Urinary bladder (tissue), 3 donors: ENCODE measurements at regions not wholly inside any gene's neighbourhood (a gene's known extent, or its start where the extent isn't known, plus 50 kb on each side); places are given as distances from the start of the nearest gene placed in this dataset.
"Not testable (repeated sequence)": the region's sequence is repeated elsewhere in the genome, so short reads cannot be mapped to it uniquely, and the experiment has no call there.

Experiments
- DNase-seq: peaks from one replicate; pipeline ENCODE4 v3.0.0-alpha.2; 2015; ENCODE audit errors: extremely low spot score
- H3K27ac ChIP-seq: one replicate; pipeline ENCODE4 v1.5.1; 2013; ENCODE audit warnings: low read depth, mild to moderate bottlenecking, moderate library complexity
- H3K36me3 ChIP-seq: one replicate; pipeline ENCODE4 v1.6.1; 2013; ENCODE audit warnings: mild to moderate bottlenecking, moderate library complexity; ENCODE audit not compliant: insufficient read depth
- H3K4me1 ChIP-seq: one replicate; pipeline ENCODE4 v1.6.1; 2013; ENCODE audit warnings: mild to moderate bottlenecking, moderate library complexity; ENCODE audit not compliant: insufficient read depth
- H3K4me3 ChIP-seq: one replicate; pipeline ENCODE4 v1.5.1; 2013; ENCODE audit warnings: low read depth, low read length
- WGBS: extraction: QIAGEN DNeasy Blood & Tissue Kit; methylation state at CpG from one replicate; pipeline ENCODE4 v1.1.7; 2013; 5-methylcytosine and 5-hydroxymethylcytosine counted together
- donor health status: healthy with polysubstance abuse.
- donor health status: healthy.

DNA sequence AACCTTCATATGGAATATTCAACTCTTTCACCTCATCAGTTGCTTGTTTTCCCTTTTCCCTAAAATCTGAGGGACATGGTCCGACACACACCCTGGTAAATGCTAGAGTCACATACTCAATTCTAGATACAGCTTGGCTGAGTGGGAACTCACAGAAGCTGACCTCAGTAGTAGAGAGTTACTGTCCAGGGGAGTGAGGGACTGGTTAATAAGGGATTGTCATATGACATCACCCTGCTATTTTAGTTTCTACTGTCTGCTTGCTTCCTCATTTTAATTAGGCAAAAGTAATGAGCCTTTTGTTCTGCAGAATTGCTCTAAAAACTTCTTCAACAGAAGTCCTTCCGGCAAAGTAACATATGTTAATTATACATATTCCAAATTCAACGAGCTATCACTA is 244.5 kb downstream of the ZIC4 start:
- no peaks in the 10 kb centered on the region for H3K4me1 ChIP-seq
- WGBS = 62% methylated on average over 3 of the region's 3 CpGs
- H3K4me3 ChIP-seq = no peak overlapping the region
- H3K27ac ChIP-seq = no peak overlapping the region
- no peaks in the 10 kb centered on the region for H3K36me3 ChIP-seq
- DNase-seq = no peak

- no peak for DNase-seq
- Histone ChIP-seq H3K36me3 (no peaks in the 10 kb centered on the region), H3K27ac (no peak overlapping the region), H3K4me3 (no peak overlapping the region), H3K4me1 (no peaks in the 10 kb centered on the region)
These were observed 245.4 kb downstream of the ZIC4 start for GRCh38 chr3:147160984-147161383.

DNA sequence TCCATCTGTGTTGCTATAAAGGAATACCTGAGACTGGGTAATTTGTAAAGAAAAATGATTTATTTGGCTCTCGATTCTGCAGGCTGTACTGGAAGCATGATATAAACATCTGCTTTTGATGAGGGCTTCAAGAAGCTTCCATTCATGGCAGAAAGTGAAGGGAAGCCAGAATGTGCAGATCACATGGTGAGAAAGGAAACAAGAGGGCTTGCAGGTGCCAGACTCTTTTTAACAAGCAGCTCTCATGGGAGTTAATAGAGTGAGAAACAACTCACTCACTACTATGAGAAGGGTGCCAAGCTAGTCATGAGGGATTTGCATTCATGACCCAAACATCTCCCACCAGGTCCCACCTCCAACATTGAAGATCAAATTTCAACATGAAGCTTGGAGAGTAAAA is 247.2 kb downstream of the ZIC4 start:
- no peaks in the 10 kb centered on the region for H3K36me3 ChIP-seq
- WGBS = 51% methylated on average over 1 of the region's 1 CpG
- no peak overlapping the region for H3K27ac ChIP-seq
- no peak overlapping the region for H3K4me3 ChIP-seq
- no peak for DNase-seq
- H3K4me1 ChIP-seq = no peaks in the 10 kb centered on the region

DNA sequence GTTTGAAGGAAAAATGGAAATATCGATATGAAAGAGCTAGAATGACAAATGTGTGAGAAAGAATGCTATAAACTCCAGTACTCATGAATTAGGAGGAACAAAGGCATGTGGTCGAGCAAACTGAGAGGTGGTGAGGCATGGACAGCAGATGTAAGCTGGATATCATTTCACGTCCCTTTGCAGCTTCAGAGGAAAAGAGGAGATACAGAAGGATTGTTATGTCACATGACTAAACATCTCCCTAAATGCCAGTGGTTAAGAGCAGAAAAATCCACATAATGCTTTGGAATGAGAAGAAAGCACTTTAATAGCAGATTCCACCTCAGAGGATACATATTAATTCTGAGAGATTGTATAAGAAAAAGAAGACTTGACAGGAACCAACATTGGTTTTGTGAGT is 248.7 kb downstream of the ZIC4 start:
- no peak overlapping the region for H3K27ac ChIP-seq
- no peaks in the 10 kb centered on the region for H3K4me1 ChIP-seq
- no peak overlapping the region for H3K4me3 ChIP-seq
- H3K36me3 ChIP-seq = no peaks in the 10 kb centered on the region
- WGBS = 33% methylated on average over 3 of the region's 3 CpGs
- DNase-seq = no peak

DNA sequence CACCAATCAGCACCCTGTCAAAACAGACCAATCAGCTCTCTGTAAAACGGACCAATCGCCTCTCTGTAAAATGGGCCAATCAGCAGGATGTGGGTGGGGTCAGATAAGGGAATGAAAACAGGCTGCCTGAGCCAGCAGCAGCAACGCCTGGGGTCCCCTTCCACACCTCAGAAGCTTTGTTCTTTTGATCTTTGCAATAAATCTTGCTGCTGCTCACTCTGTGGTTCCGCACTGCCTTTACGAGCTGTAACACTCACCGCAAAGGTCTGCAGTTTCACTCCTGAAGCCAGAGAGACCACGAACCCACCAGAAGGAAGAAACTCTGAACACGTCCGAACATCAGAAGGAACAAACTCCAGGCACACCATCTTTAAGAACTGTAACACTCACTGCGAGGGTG is 251.4 kb downstream of the ZIC4 start:
- 58% methylated on average over 10 of the region's 10 CpGs for WGBS

GRCh38 chr3:147153830-147154539 is 252.4 kb downstream of the ZIC4 start:
- 93% methylated on average over 30 of the region's 30 CpGs for WGBS
- H3K4me3 ChIP-seq = no peak overlapping the region

More for the DNA sequence above, 251.4 kb downstream of the ZIC4 start:
- not testable (repeated sequence) for H3K4me3 ChIP-seq, DNase-seq, H3K27ac ChIP-seq, H3K4me1 ChIP-seq, H3K36me3 ChIP-seq

GRCh38 chr3:147152476-147152875 is 253.9 kb downstream of the ZIC4 start:
- no peaks in the 10 kb centered on the region for H3K36me3 ChIP-seq
- DNase-seq = no peak
- no peaks in the 10 kb centered on the region for H3K4me1 ChIP-seq
- WGBS = 77% methylated on average over 3 of the region's 3 CpGs
- no peak overlapping the region for H3K27ac ChIP-seq
- H3K4me3 ChIP-seq = no peak overlapping the region

More at GRCh38 chr3:147153830-147154539, 252.4 kb downstream of the ZIC4 start:
- H3K36me3 ChIP-seq = no peaks in the 10 kb centered on the region
- DNase-seq = no peak
- H3K4me1 ChIP-seq = no peaks in the 10 kb centered on the region
- H3K27ac ChIP-seq = no peak overlapping the region

DNA sequence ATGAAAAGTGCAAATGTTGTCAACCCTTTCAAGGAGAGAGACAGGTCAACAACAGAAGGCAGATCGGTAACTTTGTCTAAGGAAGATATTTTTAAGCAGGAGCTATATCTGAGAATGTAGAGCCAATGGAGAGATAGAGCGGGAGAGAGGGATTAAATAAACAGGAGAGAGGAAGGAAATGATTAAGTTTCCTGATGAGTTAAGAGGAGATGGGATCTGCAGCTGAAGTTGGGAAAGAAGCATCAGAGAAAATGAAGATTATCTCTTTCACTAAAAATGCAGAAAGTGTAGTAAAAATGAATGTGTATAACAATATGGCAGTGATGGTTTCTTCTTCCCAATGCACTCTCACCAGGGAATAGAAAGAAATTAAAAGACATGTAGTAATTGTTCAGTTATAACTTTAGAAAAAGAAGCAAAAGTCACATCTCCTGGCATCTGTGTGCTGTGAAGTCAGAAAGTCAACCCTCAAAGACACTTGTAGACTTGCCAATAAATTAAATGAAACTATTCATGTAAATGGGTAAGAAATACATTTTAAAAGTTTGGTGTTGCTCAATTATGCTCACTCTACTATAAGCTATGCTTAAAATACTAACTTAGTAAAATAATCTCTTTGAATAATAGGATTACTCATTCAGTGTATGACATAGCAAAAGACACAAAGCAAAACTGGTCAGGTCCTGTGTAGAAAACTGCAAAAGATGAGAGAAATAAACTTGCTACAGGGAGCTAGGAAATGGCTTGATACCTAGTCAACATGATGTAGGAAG is 264.6 kb downstream of the ZIC4 start:
- Histone ChIP-seq H3K27ac (no peak overlapping the region), H3K4me1 (no peaks in the 10 kb centered on the region), H3K36me3 (no peaks in the 10 kb centered on the region), H3K4me3 (no peak overlapping the region)
- 52% methylated on average over 2 of the region's 2 CpGs for WGBS
- DNase-seq = no peak

- Histone ChIP-seq H3K27ac (no peak overlapping the region), H3K4me1 (no peaks in the 10 kb centered on the region), H3K36me3 (no peaks in the 10 kb centered on the region), H3K4me3 (no peak overlapping the region)
- no peak for DNase-seq
- 62% methylated on average over 1 of the region's 1 CpG for WGBS
These were observed 267.0 kb downstream of the ZIC4 start for GRCh38 chr3:147139341-147139740.

DNA sequence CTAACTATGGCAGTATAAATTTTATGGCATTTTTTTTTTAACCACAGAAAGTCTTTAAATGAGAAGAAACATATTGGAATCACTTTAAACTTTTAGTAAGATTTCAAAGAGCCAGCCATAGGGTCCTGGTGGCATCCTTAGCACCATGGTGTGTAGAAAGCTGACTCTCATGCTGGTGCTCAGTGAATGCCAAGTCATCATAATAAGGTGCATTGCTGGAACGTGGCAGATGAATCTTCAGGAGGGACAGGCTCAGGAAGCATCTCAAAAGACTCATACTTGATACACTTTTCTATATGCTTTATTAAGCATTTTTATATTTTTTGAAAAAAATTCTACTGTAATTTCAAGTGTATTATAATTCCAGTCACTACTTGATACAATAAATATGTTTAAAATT is 274.2 kb downstream of the ZIC4 start:
- Histone ChIP-seq H3K4me1 (no peaks in the 10 kb centered on the region), H3K4me3 (no peak overlapping the region), H3K36me3 (no peaks in the 10 kb centered on the region), H3K27ac (no peak overlapping the region)
- no peak for DNase-seq
- WGBS = 70% methylated on average over 1 of the region's 1 CpG

DNA sequence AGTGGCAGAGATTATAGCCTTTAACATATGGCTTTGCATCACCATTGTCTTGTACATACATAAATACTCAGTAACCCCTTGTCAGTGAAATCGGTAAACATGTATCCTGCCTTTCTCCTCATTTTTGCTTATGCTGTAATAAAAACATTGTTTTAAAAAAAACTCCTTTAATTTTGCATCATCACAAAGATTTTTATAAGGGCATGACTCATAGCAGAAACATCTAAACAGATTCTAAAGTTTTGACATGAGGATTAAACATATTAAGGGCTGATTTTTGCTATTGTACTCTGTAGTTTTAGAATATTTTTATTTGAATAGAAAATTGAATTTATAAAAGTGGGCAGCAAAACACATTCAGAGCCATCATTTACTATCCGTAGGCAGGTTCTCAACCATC is 275.9 kb downstream of the ZIC4 start:
- WGBS = 66% methylated on average over 2 of the region's 2 CpGs

GRCh38 chr3:147129665-147130064 is 276.7 kb downstream of the ZIC4 start:
- Histone ChIP-seq H3K27ac (no peak overlapping the region), H3K4me3 (no peak overlapping the region), H3K4me1 (no peaks in the 10 kb centered on the region), H3K36me3 (no peaks in the 10 kb centered on the region)
- WGBS = 89% methylated on average over 8 of the region's 8 CpGs
- DNase-seq = no peak

More for the DNA sequence above, 275.9 kb downstream of the ZIC4 start:
- Histone ChIP-seq H3K4me1 (no peaks in the 10 kb centered on the region), H3K4me3 (no peak overlapping the region), H3K36me3 (no peaks in the 10 kb centered on the region), H3K27ac (no peak overlapping the region)
- no peak for DNase-seq

GRCh38 chr3:147122350-147122749 is 284.0 kb downstream of the ZIC4 start:
- WGBS = 82% methylated on average over 1 of the region's 1 CpG
- H3K4me1 ChIP-seq = no peaks in the 10 kb centered on the region
- DNase-seq = no peak
- no peak overlapping the region for H3K4me3 ChIP-seq
- no peaks in the 10 kb centered on the region for H3K36me3 ChIP-seq
- no peak overlapping the region for H3K27ac ChIP-seq

GRCh38 chr3:147119989-147120388 is 286.4 kb downstream of the ZIC4 start:
- H3K4me3 ChIP-seq = no peak overlapping the region
- no peak for DNase-seq
- 9% methylated on average over 4 of the region's 4 CpGs for WGBS

More at GRCh38 chr3:147119989-147120388, 286.4 kb downstream of the ZIC4 start:
- H3K27ac ChIP-seq = no peak overlapping the region
- H3K4me1 ChIP-seq = no peaks in the 10 kb centered on the region
- H3K36me3 ChIP-seq = no peaks in the 10 kb centered on the region
